ENCODE measurements at regions not wholly inside any gene's neighbourhood (a gene's known extent, or its start where the extent isn't known, plus 50 kb on each side); places are given as distances from the start of the nearest gene placed in this dataset.

- H2AK5ac ChIP-seq (ENCODE audit: insufficient read length, low read length), result no peak overlapping the region
- no peak overlapping the region for H3K4ac ChIP-seq (ENCODE audit: low read depth, low read length)
- H3K9me3 ChIP-seq (ENCODE audit: control insufficient read depth, low read depth, low read length), result no peaks in the 10 kb centered on the region
- no peaks in the 10 kb centered on the region for H3K79me2 ChIP-seq (ENCODE audit: insufficient read depth, low read length)
- no peaks in the 10 kb centered on the region for H3K4me1 ChIP-seq (ENCODE audit: insufficient read depth, low read length)
- H3K23ac ChIP-seq (ENCODE audit: insufficient read length, low read depth, low read length), result no peak overlapping the region
- no peak overlapping the region for H2BK5ac ChIP-seq (ENCODE audit: insufficient read length, low read length)
- no peak overlapping the region for H2BK20ac ChIP-seq (ENCODE audit: low read depth, low read length, poor library complexity, severe bottlenecking)
- Mint-ChIP-seq H3K4me1 (no peaks in the 10 kb centered on the region), H3K27me3 (ENCODE audit: low read depth) (no peaks in the 10 kb centered on the region), H3K27ac (no peak overlapping the region), H3K36me3 (ENCODE audit: insufficient read depth in 1 of 3, low read depth in 3 of 3) (peaks cover 0 to 9% (median 0%) of the 10 kb centered on the region in 3 experiments; a peak in 2 of 7 replicates), H3K4me3 (no peak overlapping the region), H3K9me3 (peaks cover 2 to 4% of the 10 kb centered on the region in 2 experiments; a peak in 2 of 5 replicates)
- no peak overlapping the region for H3T11ph ChIP-seq (ENCODE audit: low read length)
- H3K56ac ChIP-seq (ENCODE audit: insufficient read length, low read depth, low read length), result no peak overlapping the region
- no peaks in the 10 kb centered on the region for H4K20me1 ChIP-seq (ENCODE audit: control insufficient read depth, insufficient read depth, insufficient read length)
- no peak overlapping the region for H4K8ac ChIP-seq (replicated peaks; ENCODE audit: insufficient read length, low read depth, low read length)
- DNase-seq, result peak; percentile 76
- no peak overlapping the region for H3K18ac ChIP-seq (ENCODE audit: insufficient read length, low read depth, low read length)
- H2BK120ac ChIP-seq (ENCODE audit: low read depth, low read length, poor library complexity, severe bottlenecking), result no peak overlapping the region
- H2BK12ac ChIP-seq (ENCODE audit: insufficient read length, low read depth, low read length), result no peak overlapping the region
- H3K79me1 ChIP-seq (ENCODE audit: insufficient read depth, low read depth, low read length, poor library complexity, severe bottlenecking), result no peaks in the 10 kb centered on the region
- no peak overlapping the region for H2BK15ac ChIP-seq (ENCODE audit: low read depth, low read length)
- no peak overlapping the region for H3K4me2 ChIP-seq (ENCODE audit: insufficient read depth, insufficient read length, low read length)
- WGBS (ENCODE audit: extremely low coverage, insufficient read length, low lambda C conversion rate), result no CpG with 5 or more reads among the region's 2 CpGs
- H3K27me3 ChIP-seq (ENCODE audit: insufficient read depth, low read length), result no peaks in the 10 kb centered on the region
- no peaks in the 10 kb centered on the region for H3K23me2 ChIP-seq (ENCODE audit: insufficient read length, low read depth, low read length, poor library complexity, severe bottlenecking)
- H4K91ac ChIP-seq (ENCODE audit: insufficient read length, low read depth, low read length), result no peak overlapping the region
- H3K9ac ChIP-seq (ENCODE audit: extremely low read depth, insufficient read length, low read length), result no peak overlapping the region
- H3K14ac ChIP-seq (ENCODE audit: insufficient read depth, low read length), result no peak overlapping the region
- H4K5ac ChIP-seq (ENCODE audit: insufficient read length, low read depth, low read length), result no peak overlapping the region
- H3K27ac ChIP-seq (ENCODE audit: insufficient read length, low read depth, low read length), result no peak overlapping the region
- peak; percentile 85 for TF ChIP-seq CTCF (conservative IDR thresholded peaks at IDR 0.05)
- no peak overlapping the region for H2AFZ ChIP-seq (ENCODE audit: low read length)
Measured at GRCh38 chr9:27888661-27889295, 315.5 kb upstream of the C9orf72 start.

All from H9 (cell line).